Right renal cortex interstitium (tissue), 3 donors: ENCODE measurements at regions not wholly inside any gene's neighbourhood (a gene's known extent, or its start where the extent isn't known, plus 50 kb on each side); places are given as distances from the start of the nearest gene placed in this dataset.

ENCODE experiments used
- DNase-seq, 3 donors: peaks; one replicate each; pipeline ENCODE4 v3.0.0-alpha.2; 2013; ENCODE audit warnings: low read depth in 3 of 3, low spot score in 2 of 3

GRCh38 chr3:187947927-187948682 lies 202.8 kb upstream of the BCL6 start:
- DNase-seq: no peak

- DNase-seq: no peak
Measured at GRCh38 chr3:187949093-187949820, 204.0 kb upstream of the BCL6 start.

DNA sequence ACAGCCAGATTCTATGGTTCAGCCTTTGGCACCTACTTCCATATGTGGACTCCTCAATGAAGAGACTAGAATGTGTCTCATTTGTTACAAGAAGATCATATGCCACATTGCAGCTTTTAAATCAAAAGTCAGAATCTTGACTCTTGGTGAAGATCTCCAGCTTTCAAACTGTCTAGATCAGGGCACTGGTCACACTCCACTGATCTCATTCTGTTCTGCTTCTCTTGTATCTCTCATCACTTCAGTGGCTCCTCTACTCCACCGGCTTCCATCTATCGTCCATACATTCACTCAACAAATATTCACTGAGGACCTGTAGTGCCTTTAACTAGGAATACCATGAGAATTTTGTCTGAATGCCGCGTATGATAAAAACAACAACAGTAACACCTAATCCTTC lies 203.3 kb upstream of the LPP start:
- DNase-seq: no peak

DNA sequence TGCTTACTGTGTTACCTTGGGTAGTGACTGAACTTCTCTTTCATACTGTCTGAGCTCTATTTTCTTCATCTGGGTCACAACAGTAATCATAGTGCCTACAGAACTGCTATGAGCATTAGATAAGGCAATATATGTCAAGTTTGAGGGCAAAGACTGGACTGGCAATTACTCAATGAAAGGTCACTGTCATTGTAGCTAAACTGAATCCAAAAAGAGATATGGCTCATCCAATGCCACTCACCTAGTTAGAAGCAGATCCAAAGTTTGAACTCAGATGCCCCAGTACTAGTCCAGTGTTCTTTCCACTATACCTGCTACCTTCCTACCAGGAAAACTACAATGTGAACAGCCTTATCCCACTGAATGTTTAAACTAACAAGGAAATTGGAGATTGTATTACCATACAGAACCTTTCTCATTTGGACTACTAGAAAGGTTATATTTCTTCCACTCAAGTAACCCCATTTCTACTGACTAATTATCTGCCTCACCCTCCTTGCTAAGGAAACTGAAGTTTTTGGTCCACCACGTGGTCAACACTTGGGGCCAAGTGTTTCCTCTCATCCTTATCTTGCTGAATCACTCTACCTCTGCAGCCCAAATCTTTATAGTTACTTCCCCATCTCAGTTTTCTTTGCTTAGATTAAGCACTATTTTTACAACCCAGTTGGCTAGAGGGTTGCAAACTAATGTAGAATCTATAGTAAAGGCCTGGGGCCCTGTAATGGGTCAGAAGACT lies 202.3 kb upstream of the LPP start:
- no peak for DNase-seq

DNA sequence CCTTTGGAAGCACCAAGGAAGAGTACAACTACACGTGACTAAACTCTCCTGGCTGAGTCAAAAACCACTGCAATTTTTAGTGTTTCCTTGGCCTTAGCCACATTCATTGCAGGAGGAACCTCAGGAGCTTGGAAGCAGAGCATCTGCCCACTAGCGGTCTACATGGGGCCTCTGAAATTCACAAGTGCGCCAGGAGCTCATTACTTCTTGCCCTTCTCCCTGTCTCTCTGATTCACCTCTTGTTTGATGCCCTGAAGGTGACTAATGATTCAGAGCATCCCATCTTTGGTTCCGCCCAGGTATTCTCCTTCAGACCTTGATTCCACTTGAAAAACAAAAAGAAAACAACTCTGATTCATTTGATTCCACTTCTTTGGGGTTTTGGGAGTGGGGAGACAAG lies 201.1 kb upstream of the LPP start:
- no peak for DNase-seq

GRCh38 chr3:187954516-187954872 lies 199.5 kb upstream of the LPP start:
- DNase-seq: no peak

DNA sequence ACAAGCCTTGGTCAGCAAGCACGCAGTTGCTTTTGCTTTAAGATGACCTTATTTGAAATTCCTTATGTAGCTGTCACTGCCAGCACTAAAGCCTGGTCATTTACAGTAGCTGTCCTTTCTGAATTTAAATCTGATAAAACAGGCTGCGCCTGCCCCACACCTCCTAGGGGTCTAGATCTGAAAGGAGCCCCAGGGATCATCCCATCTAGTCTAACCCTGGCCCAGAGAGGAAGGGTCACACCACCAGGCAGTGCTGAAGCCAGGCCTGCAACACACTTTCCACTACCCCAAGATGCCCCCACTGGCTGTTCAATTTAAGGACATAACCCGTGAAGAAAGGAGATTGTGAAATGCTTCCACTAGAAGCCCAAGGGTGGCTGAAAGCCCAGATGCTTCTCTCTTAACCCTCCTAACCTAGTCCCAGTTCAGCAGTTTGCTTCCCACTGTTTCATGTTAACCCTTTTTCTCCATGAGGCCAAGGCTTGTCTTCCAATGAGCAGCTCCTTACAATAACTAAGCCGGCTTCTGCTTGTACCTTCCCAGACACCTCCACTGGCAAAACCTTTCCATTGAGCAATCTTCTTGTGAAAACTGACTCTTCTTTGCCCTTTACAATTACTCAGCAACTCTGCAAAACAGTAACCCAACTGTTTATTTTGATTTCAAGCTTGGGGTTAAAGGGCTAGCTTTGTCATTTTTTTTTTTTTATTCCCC lies 198.9 kb upstream of the LPP start:
- no peak for DNase-seq

DNA sequence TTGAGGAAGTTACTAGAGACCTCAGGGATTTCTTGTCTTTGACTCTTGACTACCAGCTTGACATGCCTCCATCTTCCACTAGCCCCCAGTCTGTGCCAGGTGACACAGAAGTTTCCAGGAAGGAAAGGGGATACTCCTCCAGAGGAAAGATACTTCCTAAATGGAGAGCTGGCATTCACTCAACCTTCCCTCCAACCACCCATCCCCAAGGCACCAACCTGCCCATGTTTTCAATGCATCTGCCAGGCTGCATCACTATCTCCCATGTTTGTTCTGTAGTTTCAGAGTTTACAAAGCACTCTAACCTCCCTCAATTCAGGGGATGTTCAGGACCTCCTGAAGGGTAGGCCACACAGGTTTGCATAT lies 198.4 kb upstream of the LPP start:
- no peak for DNase-seq

DNA sequence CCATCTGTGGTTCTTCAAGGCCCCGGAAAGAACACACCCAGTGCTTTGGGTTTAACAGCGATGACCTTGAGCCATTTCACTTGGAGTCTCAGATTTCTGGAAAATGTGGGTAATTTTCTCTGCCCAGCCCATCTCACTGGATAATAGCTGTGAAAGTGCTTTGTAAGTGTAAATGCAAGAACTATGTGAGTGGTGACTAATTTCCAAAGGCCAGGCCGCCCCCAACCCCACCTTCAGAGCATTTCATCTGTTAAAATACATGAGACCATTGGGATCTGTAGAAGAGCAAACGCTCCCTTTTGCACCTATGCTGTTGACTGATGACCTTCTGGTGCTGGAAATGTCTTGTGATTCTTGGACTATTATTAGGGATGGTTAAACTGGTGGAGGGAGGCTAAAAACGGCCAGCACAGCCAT lies 196.8 kb upstream of the LPP start:
- no peak for DNase-seq

DNA sequence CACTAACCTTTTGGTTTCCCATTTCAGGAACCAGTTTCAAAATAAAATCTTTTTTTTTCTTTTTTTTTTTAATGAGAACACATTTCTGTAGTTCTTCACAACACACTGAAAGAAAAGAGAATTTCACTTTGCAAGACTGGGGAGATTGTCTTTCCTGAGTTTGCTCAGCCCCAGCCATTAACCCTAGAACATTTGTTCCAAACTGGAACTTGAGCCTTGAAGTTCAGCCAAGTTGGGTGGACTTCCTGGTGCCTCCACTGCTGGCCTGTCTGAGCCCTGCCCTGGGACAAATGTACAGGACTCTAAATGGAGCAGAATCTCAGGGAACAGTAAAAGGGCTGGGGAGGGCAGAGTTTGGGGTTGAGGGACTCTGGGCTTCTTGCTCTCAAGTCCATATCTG lies 196.4 kb upstream of the LPP start:
- no peak for DNase-seq

GRCh38 chr3:187958432-187959003 lies 195.4 kb upstream of the LPP start:
- no peak for DNase-seq

DNA sequence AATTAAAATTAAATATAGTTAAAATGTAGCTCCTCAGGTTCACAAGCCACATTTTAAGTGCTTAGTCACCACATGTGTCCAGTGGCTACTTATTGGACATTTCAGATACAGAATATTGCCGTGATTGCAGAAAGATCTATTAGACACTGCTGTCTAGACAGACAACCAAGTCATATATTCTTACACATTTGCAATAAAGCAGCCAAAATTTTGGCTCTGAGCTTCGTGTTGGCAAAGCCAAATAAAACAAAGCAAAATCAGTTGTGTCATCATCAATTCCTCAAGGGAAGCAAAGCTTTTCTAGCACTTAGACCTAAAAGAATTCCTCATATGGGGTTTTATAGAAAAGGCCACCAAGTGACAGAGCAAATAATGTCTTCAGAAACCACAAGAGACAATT lies 193.1 kb upstream of the LPP start:
- DNase-seq: no peak

- DNase-seq: no peak
Measured at GRCh38 chr3:187961366-187961765, 192.6 kb upstream of the LPP start.

- DNase-seq: no peak
Measured at GRCh38 chr3:187963003-187963676, 190.8 kb upstream of the LPP start.

DNA sequence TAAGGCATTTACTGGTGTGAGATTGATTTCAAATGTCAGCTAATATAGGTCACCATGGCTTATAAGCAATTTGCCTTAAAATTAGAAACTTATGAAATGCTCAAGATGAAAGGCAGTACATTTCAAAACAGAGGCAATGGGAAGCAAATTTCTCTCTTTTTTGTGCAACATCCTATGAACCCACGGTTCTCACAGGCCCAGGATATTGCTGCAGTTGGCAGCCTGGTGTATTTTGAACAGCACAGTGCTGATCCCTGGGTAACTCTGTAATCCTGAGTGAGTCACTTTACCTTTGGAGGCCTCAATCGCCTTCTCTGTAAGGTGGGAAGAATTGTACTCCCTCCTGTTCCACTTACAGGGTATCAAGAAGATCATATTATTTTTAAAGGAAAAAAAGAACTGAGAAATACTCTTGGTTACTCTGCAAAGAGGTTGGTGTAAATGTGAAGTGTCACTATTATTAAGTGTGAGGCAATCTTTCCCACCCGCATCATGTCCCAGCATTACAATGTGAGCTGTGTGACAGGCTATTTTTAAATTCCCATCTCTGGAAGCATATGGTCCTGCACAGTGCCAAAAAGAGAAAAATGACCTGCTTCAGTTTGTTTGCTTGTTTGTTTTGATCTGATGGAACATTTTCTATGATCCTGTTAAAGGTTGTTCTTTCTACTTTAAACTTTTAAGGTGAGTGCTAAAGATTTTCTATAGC lies 190.1 kb upstream of the LPP start:
- DNase-seq: no peak

- no peak for DNase-seq
Measured at GRCh38 chr3:187964760-187965159, 189.2 kb upstream of the LPP start.

- DNase-seq: no peak
Measured at GRCh38 chr3:187966096-187966495, 187.9 kb upstream of the LPP start.

- no peak for DNase-seq
Measured at GRCh38 chr3:187966636-187967406, 187.1 kb upstream of the LPP start.

DNA sequence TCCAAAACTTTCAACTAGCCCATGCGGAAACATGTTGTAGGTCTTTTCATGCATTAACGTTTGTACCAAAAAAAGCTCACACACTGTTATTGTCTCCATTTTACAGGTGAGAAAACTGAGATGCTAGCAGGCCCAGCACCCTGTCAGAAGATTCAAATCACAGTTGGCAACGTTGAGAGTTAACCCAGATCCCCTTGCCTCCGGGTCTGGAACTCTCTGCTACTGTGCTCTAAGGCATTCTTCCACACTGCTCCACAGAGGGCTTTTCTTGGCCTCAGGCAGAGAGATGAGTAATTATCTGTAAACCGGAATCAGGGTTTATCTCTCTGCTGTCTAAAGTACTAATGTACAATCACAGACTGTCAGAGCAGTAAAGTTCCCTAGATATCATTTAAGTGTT lies 186.0 kb upstream of the LPP start:
- no peak for DNase-seq
